Skeletal muscle tissue (tissue), 3 donors: ENCODE measurements at regions not wholly inside any gene's neighbourhood (a gene's known extent, or its start where the extent isn't known, plus 50 kb on each side); places are given as distances from the start of the nearest gene placed in this dataset.

ENCODE experiments used
- H3K27ac ChIP-seq: one replicate; pipeline ENCODE4 v1.7.0; 2013; ENCODE audit warnings: mild to moderate bottlenecking, low read depth, low read length, inconsistent platforms
- H3K27me3 ChIP-seq, 3 donors: one replicate each; pipeline ENCODE4 v1.7.0; 2013; ENCODE audit warnings: low read length in 3 of 3; ENCODE audit not compliant: control insufficient read depth in 3 of 3, insufficient read depth in 3 of 3
- H3K36me3 ChIP-seq, 3 donors: one replicate each; pipeline ENCODE4 v1.7.0; 2013; ENCODE audit warnings: low read length in 3 of 3; ENCODE audit not compliant: control insufficient read depth in 3 of 3, insufficient read depth in 3 of 3
- H3K4me1 ChIP-seq, 3 donors: one replicate each; pipeline ENCODE4 v1.7.0; 2013; ENCODE audit warnings: low read length in 3 of 3, mild to moderate bottlenecking in 3 of 3; ENCODE audit not compliant: control insufficient read depth in 3 of 3, insufficient read depth in 3 of 3
- H3K4me3 ChIP-seq, 3 donors: one replicate each; pipeline ENCODE4 v1.7.0; 2013; ENCODE audit warnings: low read length in 3 of 3
- H3K9ac ChIP-seq, 3 donors: one replicate each; pipeline ENCODE4 v1.7.0; 2013; ENCODE audit warnings: low read length in 3 of 3, mild to moderate bottlenecking in 3 of 3, moderate library complexity in 2 of 3, low read depth in 1 of 3
- H3K9me3 ChIP-seq, 3 donors: one replicate each; pipeline ENCODE4 v1.7.0; 2013; ENCODE audit warnings: low read length in 3 of 3; ENCODE audit not compliant: control insufficient read depth in 3 of 3
- donor health status: Osteomylitis.

- Histone ChIP-seq H3K27ac (no peak overlapping the region), H3K4me3 (no peak overlapping the region), H3K9ac (no peak overlapping the region), H3K9me3 (no peaks in the 10 kb centered on the region), H3K36me3 (no peaks in the 10 kb centered on the region), H3K27me3 (peaks cover under 1 to 27% (median 2%) of the 10 kb centered on the region in 3 donors), H3K4me1 (no peaks in the 10 kb centered on the region)
Observed at GRCh38 chr11:129729216-129729615, 86.4 kb upstream of the TMEM45B start.

- Histone ChIP-seq H3K27ac (no peak overlapping the region), H3K4me1 (no peaks in the 10 kb centered on the region), H3K9me3 (no peaks in the 10 kb centered on the region), H3K9ac (no peak overlapping the region), H3K27me3 (peaks cover 0 to 23% (median 2%) of the 10 kb centered on the region in 3 donors), H3K36me3 (no peaks in the 10 kb centered on the region), H3K4me3 (no peak overlapping the region)
Observed at GRCh38 chr11:129729823-129730222, 85.8 kb upstream of the TMEM45B start.

GRCh38 chr11:129731316-129731715 is 84.3 kb upstream of the TMEM45B start:
- H3K4me3 ChIP-seq: no peak overlapping the region
- H3K27me3 ChIP-seq: peaks cover 0 to 18% (median 2%) of the 10 kb centered on the region in 3 donors
- no peaks in the 10 kb centered on the region for H3K4me1 ChIP-seq
- no peaks in the 10 kb centered on the region for H3K36me3 ChIP-seq
- no peak overlapping the region for H3K27ac ChIP-seq
- H3K9ac ChIP-seq: no peak overlapping the region
- no peaks in the 10 kb centered on the region for H3K9me3 ChIP-seq

GRCh38 chr11:129732941-129733340 is 82.7 kb upstream of the TMEM45B start:
- no peak overlapping the region for H3K9ac ChIP-seq
- H3K27ac ChIP-seq: no peak overlapping the region
- H3K36me3 ChIP-seq: no peaks in the 10 kb centered on the region
- no peaks in the 10 kb centered on the region for H3K4me1 ChIP-seq
- H3K27me3 ChIP-seq: peaks cover 0 to 22% (median 2%) of the 10 kb centered on the region in 3 donors
- no peak overlapping the region for H3K4me3 ChIP-seq
- no peaks in the 10 kb centered on the region for H3K9me3 ChIP-seq

DNA sequence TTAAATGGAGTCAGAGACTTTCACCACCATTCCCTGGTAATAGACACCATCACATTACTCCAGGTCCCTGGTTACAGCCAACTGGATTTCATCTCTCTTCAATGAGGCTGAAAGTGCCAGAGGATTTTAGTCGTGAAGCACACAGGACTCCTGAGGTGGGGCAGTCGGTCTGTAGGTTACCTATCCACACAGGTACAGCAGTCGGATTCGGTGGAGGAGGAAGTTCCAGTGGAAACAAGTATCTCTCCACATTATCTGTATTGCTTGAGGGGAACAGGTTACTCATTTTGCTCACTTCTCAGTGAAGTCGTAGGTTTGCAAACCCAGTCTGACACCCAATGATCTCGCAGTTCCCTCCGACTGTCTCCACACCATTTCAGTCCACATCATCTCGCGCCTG is 82.3 kb upstream of the TMEM45B start:
- H3K4me1 ChIP-seq: no peaks in the 10 kb centered on the region
- H3K27ac ChIP-seq: no peak overlapping the region
- H3K4me3 ChIP-seq: no peak overlapping the region
- no peaks in the 10 kb centered on the region for H3K36me3 ChIP-seq
- peaks cover 0 to 22% (median 2%) of the 10 kb centered on the region in 3 donors for H3K27me3 ChIP-seq
- H3K9ac ChIP-seq: no peak overlapping the region
- no peaks in the 10 kb centered on the region for H3K9me3 ChIP-seq

- no peaks in the 10 kb centered on the region for H3K36me3 ChIP-seq
- no peak overlapping the region for H3K27ac ChIP-seq
- no peaks in the 10 kb centered on the region for H3K4me1 ChIP-seq
- peaks cover 0 to 20% (median 2%) of the 10 kb centered on the region in 3 donors for H3K27me3 ChIP-seq
- H3K4me3 ChIP-seq: no peak overlapping the region
- no peak overlapping the region for H3K9ac ChIP-seq
- no peaks in the 10 kb centered on the region for H3K9me3 ChIP-seq
Observed at GRCh38 chr11:129733981-129734380, 81.7 kb upstream of the TMEM45B start.

DNA sequence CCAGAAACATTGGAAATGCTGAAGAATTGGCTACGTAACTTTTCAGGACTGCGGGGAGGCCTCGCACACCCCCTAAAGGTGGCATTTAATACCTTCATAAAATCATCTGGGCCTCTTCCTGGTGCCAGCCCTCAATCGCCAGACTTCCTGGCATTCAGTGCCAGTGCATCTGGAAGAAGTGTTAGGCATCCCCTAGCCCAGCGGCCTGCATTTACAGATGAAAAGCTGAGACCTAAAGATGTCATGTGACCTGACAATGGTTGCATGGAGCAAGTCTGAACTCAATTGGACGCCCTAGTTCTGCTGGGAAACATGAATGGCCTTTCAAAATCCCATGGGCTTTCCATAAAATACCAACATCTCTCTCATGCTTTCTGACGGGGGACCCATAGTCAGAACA is 81.0 kb upstream of the TMEM45B start:
- Histone ChIP-seq H3K36me3 (no peaks in the 10 kb centered on the region), H3K27me3 (peaks cover 0 to 20% (median 2%) of the 10 kb centered on the region in 3 donors)

GRCh38 chr11:129737831-129738230 is 77.8 kb upstream of the TMEM45B start:
- Histone ChIP-seq H3K4me1 (no peaks in the 10 kb centered on the region), H3K27ac (no peak overlapping the region), H3K9ac (no peak overlapping the region), H3K27me3 (peaks cover 2 to 12% (median 4%) of the 10 kb centered on the region in 3 donors), H3K9me3 (no peaks in the 10 kb centered on the region), H3K4me3 (no peak overlapping the region), H3K36me3 (no peaks in the 10 kb centered on the region)

More for the DNA sequence above, 81.0 kb upstream of the TMEM45B start:
- Histone ChIP-seq H3K9ac (no peak overlapping the region), H3K4me1 (no peaks in the 10 kb centered on the region), H3K27ac (no peak overlapping the region), H3K4me3 (no peak overlapping the region), H3K9me3 (no peaks in the 10 kb centered on the region)

DNA sequence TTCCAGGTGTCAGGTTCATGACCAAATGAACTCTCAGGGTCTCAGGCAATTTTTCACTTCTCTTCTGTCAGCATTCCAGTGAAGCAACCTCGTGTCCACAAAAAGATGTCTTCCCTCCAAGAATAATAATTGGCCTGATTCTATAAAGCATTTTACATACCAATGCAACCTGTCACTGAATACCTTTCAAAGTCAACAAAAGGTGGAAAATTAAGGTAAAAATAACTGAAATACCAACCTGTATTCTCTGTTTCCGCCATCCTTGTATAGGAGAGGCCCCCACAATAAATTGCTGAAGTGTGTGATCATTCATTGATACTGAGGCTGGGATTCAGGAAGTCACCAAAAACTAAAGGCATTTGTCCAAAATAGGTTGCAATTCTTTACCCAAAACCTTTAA is 77.4 kb upstream of the TMEM45B start:
- H3K27ac ChIP-seq: no peak overlapping the region
- peaks cover 5 to 11% (median 8%) of the 10 kb centered on the region in 3 donors for H3K27me3 ChIP-seq
- H3K9ac ChIP-seq: no peak overlapping the region
- H3K4me3 ChIP-seq: no peak overlapping the region
- H3K9me3 ChIP-seq: no peaks in the 10 kb centered on the region
- no peaks in the 10 kb centered on the region for H3K4me1 ChIP-seq
- no peaks in the 10 kb centered on the region for H3K36me3 ChIP-seq

DNA sequence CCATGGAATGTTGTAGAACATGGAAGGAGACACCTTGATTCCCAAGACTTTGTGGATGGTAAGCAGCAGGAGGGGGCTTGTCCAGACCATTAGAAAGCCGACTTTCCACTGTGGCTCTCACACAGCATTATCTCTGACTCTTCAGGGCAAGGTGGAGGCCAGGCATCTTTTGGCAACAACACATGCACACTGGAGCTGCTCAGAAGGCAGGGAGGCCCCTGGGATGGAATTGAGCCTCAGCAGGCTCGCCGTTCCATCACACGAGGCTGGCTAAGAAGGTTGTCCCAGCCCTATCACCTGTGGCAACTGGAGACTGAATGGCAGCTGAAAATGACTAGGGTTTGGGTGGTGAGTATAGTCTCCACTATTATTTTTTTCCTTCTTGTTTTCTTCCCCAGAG is 76.3 kb upstream of the TMEM45B start:
- no peak overlapping the region for H3K27ac ChIP-seq
- peaks cover 0 to 5% (median 0%) of the 10 kb centered on the region in 3 donors for H3K4me1 ChIP-seq
- H3K9ac ChIP-seq: no peak overlapping the region
- H3K27me3 ChIP-seq: peaks cover 8 to 17% (median 11%) of the 10 kb centered on the region in 3 donors
- no peaks in the 10 kb centered on the region for H3K9me3 ChIP-seq
- H3K36me3 ChIP-seq: no peaks in the 10 kb centered on the region
- H3K4me3 ChIP-seq: no peak overlapping the region
